CD4-positive, alpha-beta T cell treated with Interleukin-12 subunit alpha and Interleukin-12 subunit beta, for 1 hour (primary cell): ENCODE measurements at regions not wholly inside any gene's neighbourhood (a gene's known extent, or its start where the extent isn't known, plus 50 kb on each side); places are given as distances from the start of the nearest gene placed in this dataset.
"Not testable (repeated sequence)": the region's sequence is repeated elsewhere in the genome, so short reads cannot be mapped to it uniquely, and the experiment has no call there.

ENCODE experiments used
- DNase-seq: peaks from one replicate; pipeline ENCODE4 v3.0.0-alpha.2; 2020

DNA sequence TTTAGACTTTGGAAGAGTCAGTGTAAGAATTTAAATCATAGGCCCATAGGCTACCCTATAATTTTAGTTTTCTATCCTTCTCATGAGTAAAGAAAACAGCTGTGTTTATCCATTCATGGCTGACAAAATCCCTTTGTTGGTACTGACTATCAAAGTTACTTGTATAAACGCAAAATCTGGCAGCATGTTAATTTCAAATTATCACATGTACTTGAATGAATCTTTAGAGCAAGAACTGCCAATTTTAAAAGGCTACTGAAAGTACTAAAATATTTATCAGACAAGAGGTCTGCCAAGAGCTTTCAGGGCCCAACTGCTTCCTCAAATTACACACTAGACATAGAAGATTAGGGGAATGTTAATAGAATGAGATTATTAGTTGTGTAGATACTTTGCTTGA, 66.6 kb downstream of the MYL12B start:
- no peak for DNase-seq

DNA sequence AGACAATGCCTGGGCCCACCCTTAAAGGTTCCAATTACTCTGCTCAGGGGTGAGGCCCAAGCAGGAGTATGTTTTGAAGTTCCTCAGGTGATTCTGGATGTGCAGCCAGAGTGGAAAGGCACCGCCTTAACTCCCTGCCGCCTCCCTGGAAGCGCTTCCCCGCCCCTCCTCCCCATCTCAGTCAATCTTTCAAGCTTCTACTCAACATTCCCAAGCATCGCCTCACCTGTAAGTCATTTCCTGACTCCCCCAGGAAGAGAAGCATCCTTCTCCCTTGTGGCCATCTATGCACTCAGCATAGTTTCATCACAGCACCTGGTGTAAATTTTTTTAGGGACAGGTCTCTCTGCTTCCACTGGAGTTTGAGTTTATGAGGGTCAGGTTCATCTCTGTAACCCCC, 67.5 kb downstream of the MYL12B start:
- DNase-seq = no peak

DNA sequence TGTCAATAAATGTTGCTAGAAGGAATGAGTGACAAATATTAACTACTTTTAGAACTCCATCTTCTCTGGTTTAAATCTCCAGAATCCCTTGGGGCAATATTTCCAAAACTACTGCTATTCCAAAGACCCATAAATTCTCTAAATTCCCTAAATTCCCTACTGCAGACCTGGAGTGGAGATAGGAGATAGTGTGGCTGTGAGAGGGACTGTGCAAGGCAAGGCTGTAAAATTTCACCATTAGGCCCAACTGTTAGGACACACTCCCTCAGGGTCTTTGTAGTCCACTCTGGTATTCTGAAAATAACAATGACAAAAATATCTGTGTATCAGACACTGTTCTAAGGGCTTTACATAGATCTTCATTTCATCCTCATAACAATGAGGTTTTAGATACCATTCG, 67.9 kb downstream of the MYL12B start:
- DNase-seq = no peak

- DNase-seq = no peak
These were observed 68.7 kb downstream of the MYL12B start for GRCh38 chr18:3330622-3331021.

DNA sequence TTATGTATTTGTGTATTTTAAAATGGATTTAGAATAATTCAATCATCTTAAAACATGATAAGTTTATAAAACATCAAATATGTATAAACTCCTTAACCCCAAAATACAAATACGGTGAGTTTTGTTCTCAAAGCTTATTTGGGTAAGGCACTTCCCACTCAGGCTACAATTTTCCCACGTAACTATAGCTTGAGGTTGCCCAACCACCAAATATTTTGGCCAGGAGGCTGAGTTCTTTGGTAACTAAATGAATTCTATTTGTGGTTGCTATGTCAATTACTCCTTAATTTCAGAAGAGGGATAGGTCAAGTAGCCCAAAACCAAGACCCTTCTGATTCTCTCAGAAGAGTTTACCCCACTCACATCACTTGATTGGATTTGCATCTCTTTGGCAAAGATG, 70.4 kb downstream of the MYL12B start:
- no peak for DNase-seq

- no peak for DNase-seq
These were observed 71.3 kb downstream of the MYL12B start for GRCh38 chr18:3333056-3333720.

DNA sequence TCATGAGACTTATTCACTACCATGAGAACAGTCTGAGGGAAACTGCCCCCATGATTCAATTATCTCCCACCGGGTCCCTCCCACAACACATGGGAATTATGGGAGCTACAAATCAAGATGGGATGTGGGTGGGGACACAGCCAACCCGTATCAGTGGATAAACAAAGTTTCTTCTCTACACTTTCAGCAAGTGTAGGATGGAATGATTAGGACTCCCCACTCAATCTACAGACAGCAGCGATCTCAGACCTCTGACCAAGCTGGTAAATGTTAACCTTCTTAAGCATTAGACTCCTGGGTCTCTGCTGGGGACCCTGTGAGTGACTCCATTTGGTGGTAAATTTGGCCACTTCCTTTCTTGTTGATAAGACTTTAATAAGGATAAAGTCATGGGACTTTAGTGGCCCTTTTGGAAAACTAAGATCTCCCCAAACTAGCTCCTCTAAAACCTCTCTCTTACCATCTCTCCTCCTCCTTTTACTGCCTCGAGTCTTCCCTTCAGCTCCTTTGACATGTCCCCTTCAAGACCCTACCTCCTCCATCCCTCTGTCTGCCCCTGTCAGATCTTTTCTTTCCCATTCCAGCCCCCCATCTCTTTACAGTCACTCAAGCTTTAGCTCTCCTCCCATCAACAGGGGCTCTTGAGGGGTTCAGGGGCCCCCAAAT, 71.9 kb downstream of the MYL12B start:
- DNase-seq = no peak

GRCh38 chr18:3340015-3340681, 78.2 kb downstream of the MYL12B start:
- no peak for DNase-seq

DNA sequence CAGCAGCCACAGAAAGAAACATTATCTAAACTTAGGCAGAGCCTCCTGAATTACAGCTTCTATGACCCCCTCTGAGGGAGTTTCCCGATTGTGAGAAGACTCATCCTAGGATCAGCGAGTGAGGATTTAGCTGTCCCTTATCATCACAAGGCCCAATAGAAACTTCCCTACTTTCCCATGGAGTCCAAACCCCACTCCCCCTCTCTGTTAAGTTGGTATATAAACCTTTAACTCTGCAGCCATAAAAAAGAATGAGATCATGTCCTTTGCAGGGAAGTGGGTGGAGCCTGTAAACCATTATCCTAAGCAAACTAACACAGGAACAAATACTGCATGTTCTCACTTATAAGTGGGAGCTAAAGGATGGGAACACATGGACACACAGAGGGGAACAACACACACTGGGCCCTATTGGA, 78.8 kb downstream of the MYL12B start:
- DNase-seq = no peak

GRCh38 chr18:3342628-3343027, 80.7 kb downstream of the MYL12B start:
- no peak for DNase-seq

DNA sequence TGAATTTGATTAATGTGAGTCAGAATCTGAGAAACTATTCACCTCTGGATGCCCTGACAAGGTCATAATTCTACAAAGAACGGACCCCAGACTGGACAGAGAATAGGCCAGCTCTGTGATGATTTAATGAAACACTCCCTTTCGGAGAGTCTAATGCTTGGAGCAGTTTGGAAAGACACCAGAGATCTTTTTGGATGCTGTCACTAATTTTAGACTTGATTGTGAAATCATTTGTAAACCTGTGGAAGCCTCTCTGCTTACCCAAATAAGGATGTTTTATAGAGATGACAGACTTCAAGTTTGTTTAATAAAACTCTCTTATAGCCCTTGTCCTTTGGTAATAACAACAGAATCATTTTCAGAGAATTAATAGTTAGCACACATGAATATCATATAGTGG, 83.5 kb downstream of the MYL12B start:
- no peak for DNase-seq

GRCh38 chr18:3345885-3346284, 84.0 kb downstream of the MYL12B start:
- DNase-seq = no peak

- no peak for DNase-seq
These were observed 84.6 kb downstream of the MYL12B start for GRCh38 chr18:3346487-3346886.

DNA sequence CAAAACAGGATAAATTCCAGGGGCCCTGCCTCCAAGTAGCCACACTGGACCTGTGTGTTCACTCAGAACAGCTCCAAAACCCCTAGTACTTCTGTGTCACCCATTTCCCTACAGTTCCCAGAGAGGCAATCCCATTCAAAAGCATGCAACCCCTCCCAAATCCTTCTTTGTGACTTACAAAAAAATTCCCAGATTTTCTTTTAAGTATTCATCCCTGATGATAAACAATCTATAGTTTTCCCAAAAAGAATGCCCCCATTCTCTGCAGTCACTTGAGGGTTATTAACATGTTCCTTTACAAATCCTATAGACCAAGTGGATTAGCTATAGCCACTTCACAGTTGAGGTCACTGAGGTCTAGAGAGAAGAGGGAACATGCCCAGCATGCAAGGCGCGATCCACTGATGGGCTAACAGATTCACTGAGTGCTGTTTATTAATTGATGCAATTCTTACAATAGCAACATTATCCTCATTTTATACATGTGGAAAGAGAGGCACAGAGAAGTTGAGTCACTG, 85.4 kb downstream of the MYL12B start:
- no peak for DNase-seq

- no peak for DNase-seq
These were observed 86.2 kb downstream of the MYL12B start for GRCh38 chr18:3348176-3348575.

GRCh38 chr18:3349046-3349841, 87.3 kb downstream of the MYL12B start:
- not testable (repeated sequence) for DNase-seq

- no peak for DNase-seq
These were observed 88.1 kb downstream of the MYL12B start for GRCh38 chr18:3350021-3350420.

GRCh38 chr18:3350566-3351527, 88.9 kb downstream of the MYL12B start:
- DNase-seq = no peak

- no peak for DNase-seq
These were observed 92.6 kb downstream of the MYL12B start for GRCh38 chr18:3354506-3354905.

GRCh38 chr18:3356614-3357013, 93.4 kb upstream of the TGIF1 start:
- peak; percentile 3 for DNase-seq

DNA sequence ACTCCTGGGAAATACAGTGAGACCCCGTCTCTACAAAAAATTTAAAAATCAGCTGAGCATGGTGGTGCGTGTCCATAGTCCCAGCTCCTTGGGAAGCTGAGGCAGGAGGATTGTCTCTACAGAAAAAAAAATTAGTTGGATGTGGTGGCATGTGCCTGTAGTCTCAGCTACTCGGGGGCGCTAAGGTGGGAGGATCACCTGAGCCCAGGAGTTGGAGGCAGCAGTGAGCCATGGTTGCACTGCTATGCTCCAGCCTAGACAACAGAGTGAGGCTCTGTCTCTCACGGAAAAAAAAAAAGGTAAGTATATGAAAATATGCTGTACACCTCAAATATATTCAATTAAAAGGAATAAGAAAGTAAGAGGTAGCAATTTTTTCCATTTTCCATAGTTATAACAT, 92.5 kb upstream of the TGIF1 start:
- no peak for DNase-seq

- no peak for DNase-seq
These were observed 91.7 kb upstream of the TGIF1 start for GRCh38 chr18:3358310-3358709.
